Astrocyte of the hippocampus (primary cell): ENCODE measurements at regions not wholly inside any gene's neighbourhood (a gene's known extent, or its start where the extent isn't known, plus 50 kb on each side); places are given as distances from the start of the nearest gene placed in this dataset.
"Not testable (repeated sequence)": the region's sequence is repeated elsewhere in the genome, so short reads cannot be mapped to it uniquely, and the experiment has no call there.

Source experiments
- DNase-seq: peaks from one replicate; pipeline ENCODE4 v3.0.0; 2011; ENCODE audit warnings: low read depth, low spot score

DNA sequence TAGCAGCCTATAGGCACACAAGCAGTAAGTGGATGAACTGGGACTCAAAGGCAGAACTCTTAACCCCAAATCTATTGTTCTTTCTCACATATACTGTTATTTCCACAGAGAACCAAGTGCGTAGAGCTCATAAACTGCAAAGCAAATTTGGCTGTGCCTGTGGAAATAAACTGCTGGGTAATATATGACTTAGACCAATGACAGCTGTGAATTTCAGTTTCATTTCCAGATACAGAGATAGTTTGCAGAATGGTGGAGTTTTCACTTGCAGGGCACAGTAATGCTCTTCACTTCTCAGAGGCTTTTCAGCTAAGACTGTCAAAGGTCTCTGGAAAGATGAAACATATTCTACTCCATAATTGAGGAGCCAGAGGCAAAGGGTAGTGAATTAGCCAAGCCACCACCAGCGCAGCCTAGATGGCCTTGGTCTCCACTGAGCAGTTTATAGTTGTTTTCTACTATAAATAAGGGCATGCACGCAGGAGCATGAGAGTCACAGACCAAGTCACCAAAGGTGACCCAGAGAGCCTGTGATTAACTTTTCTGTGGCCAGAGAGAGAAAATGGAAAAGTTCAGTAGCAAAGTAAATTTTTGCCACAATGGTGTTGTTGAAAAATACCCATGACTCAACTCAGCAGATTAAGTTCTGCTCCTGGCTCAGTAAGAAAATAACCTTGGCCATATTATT, 180.7 kb upstream of the GRM7 start:
- DNase-seq = no peak

DNA sequence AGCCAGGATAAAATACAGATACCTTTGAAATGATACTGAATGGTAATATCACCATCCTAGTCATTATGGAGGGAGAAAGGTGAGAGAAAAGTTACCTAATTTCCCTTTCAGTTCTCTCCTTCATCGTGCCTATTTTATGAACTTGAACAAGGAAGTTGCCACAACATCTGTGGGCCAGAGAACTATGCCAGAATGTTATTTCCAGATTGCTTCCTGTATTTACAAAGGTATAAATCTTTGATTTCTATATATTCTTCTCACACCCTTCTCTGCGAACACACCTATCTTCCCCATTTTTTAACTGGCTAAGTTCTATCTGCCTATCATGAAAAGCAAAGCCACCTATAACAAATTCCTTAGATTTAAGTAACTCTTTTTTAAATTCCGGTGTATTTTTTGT, 163.6 kb upstream of the GRM7 start:
- DNase-seq = no peak

GRCh38 chr3:6697722-6698121, 163.2 kb upstream of the GRM7 start:
- no peak for DNase-seq

GRCh38 chr3:6704817-6705216, 156.1 kb upstream of the GRM7 start:
- DNase-seq = not testable (repeated sequence)

- no peak for DNase-seq
Observed at GRCh38 chr3:6706777-6707176, 154.1 kb upstream of the GRM7 start.

- no peak for DNase-seq
Observed at GRCh38 chr3:6709178-6709577, 151.7 kb upstream of the GRM7 start.

- DNase-seq = no peak
Observed at GRCh38 chr3:6714962-6715361, 146.0 kb upstream of the GRM7 start.

DNA sequence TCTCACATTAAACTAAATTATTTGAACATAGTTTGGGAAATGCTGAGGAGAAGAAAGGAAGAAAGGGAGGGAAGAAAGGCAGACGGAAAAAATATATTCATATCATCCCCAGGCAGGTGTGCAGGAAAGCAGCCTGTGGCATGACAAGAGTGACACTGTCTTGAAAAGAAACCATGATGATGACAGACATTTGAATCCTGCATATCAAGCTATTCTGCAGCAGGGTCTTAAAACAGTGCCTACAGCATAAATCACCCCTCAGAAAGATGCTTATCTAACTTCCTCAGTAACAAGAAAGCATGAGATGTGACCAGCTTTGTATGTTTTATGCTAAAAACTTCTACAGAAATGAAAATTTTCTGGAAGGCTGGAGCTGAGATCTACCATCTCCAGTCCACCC, 144.5 kb upstream of the GRM7 start:
- no peak for DNase-seq

DNA sequence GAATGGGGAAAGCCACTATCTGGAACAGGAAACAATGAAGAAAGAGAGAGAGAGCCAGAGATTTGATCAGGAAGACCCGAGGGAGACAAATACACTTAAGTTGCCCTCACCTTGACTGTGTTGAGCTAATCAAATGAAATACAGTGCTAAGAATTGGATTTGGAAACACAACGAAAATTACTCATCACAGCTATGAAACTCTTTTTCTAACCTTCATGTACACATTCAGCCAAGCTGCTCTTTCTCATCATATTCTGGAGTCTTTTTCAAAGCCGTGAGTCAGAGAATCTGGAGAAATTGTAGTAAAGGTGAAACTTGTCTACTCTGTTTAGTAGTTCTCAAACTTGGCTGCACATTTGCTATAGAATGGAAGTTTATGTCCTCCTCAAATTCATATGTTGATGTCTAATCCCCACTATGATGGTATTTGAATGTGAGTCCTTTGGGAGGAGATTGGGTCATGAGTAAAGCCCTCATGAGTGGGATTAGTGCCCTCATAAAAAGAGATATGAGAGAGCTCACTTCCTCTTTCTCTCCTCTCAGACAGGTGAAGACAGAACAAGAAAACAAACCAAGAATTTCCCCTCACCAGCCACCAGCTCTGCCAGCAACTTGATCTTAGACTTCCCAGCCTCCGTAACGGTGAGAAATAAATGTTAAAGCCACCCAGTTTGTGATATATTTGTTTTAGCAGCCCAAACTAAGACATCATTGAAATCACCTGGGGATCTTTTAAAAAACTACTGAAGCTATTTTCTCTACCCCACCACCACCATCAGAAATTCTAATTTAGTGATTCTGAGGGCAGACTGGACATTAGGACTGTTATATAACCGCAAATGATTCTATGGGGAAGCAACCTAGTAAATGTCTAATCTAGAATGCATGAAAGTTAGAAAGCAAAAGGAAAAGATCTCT, 143.6 kb upstream of the GRM7 start:
- DNase-seq = no peak

DNA sequence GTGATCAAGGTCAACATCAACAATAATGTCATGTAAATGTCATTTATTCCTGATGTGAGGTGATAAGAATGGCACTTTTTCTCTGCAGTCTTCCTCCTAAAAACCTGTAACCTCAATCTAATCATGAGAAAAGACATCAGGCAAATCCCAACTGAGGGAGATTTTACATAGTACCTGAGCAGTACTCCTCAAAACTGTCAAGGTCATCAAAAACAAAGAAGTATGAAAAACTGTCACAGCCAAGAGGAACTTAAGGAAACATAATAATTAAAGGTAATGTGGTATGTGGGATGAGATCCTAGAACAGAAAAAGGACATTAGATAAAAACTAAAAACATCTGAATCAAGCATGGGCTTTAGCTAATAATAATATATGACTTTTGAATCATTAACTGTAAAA, 140.9 kb upstream of the GRM7 start:
- DNase-seq = no peak

DNA sequence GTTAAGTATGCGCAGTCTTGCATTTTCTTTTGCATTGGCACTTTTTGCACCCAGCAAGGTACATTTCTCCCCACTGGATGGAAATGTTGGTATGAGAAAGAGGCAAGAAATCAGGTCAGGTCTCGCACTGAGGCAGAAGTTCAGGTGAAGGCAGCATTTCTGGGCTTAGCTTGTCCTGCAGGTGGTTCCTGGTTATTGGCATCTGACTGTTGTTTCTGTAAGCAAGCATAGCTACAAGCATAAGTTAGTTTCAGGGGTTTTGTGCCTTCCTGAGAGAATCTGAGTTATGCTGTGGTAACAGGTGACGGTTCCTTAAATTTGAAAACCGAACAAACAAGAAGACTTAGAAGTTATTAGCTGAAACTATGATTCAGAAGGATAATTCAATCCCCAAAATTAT, 139.4 kb upstream of the GRM7 start:
- DNase-seq = no peak

GRCh38 chr3:6723205-6723604, 137.7 kb upstream of the GRM7 start:
- no peak for DNase-seq

DNA sequence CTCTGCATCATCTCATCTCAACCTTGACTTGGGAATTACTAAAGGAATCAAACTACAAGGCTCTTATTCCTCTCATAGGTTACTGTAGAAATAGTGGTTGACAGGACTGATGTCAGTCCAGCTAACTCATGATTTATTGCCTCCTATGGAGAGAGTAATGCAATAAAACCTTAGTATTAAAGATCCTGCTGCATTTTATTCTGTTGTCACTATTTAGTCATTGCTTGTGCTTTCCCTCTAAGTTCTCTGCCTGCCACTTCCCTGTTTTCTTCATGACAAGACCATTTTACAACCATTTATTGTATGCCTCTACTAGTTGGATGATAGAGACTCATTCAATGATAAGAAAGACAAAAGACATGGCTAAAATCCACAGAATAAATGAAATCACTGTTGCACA, 134.1 kb upstream of the GRM7 start:
- DNase-seq = no peak

DNA sequence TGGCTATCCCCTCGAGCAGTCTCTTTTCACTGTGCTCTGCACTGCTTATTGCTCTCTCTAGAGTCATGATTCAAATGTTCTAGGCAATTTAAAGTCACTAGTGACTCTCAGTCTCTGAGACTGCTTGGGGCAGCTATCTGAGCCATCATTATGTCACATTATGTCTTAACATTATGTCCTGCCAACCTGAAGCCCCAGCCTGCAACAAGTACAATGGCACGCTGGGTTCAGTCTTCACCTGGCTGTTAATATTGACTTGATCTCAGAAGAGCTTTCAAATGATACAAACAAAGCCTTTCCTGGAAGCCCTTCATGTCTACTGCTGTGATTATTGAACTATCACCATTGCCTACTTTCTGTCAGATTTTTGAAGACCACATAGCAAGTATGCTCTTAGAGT, 128.1 kb upstream of the GRM7 start:
- DNase-seq = no peak

- no peak for DNase-seq
Observed at GRCh38 chr3:6733699-6734394, 127.1 kb upstream of the GRM7 start.

DNA sequence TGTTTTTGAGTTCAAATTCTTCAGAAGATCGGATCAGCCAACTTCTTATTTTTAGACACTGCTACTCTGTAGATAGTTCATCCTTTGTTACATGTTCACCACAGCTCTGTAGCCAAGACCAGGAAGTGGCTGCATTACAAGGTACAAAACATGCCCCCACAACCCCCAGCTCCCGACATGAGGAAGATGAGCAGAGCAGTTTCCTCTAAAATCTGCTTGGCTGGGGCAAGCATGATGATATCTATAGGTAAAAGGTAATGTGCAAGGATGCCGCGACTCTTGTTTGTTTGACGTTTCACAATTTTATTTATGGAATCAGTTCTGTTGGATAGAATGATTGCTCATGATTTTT, 126.5 kb upstream of the GRM7 start:
- no peak for DNase-seq

DNA sequence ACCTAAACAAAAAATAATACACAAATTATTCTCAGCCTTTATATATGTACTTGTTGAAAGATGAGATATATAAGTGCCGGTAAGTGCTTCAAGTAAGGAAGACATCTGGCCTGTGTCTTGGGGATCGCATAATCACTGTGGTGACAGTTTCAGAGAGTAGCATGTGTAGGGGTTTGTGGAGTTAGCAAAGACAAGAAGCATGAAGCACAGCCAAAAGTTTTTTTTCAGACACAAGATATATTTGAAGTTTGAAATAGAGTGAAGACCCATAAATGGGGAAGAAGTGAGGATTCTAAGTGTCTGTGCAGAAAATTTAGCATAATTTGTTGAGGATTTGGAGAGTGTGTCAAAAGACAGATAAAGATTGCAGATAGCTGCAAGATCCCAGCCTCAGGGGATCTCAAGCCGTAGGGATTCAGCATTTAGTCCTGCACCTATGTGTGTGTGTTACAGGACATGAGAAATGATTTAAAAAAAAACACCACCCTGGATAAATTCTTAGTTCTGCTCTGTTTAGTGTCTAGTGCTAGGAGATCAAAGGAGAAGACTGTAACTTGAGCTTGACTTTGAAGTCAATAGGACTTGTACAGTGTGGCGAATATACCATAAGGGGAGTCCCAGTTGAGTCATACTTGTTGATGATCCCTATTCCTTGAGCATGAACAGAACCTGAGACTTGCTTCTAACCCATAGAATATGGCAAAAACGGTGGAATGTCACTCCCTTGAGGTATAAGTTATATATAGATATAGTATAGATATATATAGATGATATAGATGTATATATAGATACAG, 123.9 kb upstream of the GRM7 start:
- DNase-seq = no peak

DNA sequence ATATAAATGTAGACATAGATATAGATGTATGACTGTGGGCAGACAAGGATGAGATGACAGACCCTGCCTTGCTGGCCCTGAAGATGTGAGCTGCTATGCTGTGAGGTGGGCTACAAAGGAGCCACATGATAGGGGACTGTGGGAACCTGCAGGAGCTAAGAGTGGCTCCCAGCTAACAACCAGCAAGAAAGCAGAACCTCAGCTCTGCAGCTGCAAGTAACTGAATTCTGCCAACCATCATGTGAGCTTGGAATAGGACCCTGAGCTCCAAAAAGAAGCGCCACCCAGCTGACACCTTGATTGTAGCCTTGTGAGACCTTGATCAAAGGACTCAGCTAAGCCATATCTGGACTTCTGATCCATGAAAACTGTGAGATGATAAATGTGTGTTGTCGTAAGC, 123.3 kb upstream of the GRM7 start:
- DNase-seq = no peak

DNA sequence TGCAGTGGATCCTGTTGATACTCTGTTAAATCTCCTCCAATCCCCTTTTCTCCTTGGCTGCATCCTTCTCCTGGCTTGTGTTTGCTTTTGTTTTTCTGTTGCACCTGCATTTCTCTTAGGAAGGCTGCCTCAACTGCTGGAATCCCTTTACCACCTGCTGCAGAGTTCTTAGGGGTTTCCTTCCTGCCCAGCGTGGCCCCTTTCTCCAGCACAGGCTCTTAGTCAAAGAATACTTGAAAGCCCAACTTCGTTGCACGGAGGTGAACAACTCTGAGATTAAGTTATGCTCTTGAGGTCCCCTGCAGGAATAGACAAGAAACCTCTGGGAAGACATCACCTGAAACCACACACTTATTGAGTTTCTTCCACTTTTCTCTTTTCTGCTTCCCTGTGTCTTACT, 121.6 kb upstream of the GRM7 start:
- no peak for DNase-seq

DNA sequence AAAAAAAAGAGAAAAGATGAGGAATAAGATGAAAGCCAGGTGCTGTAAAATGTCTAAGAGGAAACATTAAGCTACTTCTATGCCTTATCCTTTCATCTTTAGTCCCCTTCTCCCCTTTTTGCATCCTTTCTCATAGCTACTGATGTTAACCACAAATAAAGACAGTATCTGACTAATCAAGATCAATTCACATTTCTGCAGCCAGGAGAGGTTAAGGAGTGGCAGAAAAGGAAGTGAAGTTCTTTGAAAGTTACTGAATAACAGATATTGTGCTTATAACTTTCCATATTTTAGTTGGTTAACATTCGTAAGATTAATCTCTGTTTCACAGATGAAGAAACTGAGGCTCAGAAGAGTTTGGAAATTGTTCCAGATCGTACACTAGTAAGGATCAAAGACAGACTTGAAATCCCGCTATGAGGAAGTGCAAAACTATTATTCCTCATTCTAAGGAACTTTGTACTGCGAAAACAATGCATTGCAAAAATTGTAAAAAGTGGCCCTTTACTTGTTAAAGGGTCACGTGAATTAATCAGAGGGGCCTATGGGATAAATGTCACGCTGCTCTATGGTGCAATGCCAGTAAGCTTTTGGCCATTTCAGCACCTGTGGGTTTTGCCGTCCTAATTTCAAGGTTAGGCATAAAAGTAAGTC, 117.7 kb upstream of the GRM7 start:
- DNase-seq = no peak

GRCh38 chr3:6746443-6746842, 114.5 kb upstream of the GRM7 start:
- no peak for DNase-seq
